Hindlimb muscle (tissue), 1 donor: ENCODE measurements at regions not wholly inside any gene's neighbourhood (a gene's known extent, or its start where the extent isn't known, plus 50 kb on each side); places are given as distances from the start of the nearest gene placed in this dataset.
A peak's percentile ranks its signal among the peaks of the same experiment; 100 is the strongest.

Experiments used
- DNase-seq: peaks from one replicate; pipeline ENCODE4 v3.0.0-alpha.2; 2013

- no peak for DNase-seq
These were observed 236.7 kb downstream of the PAX1 start for GRCh38 chr20:21941941-21942805.

GRCh38 chr20:21936720-21937380 lies 231.4 kb downstream of the PAX1 start:
- no peak for DNase-seq

GRCh38 chr20:21936261-21936660 lies 230.8 kb downstream of the PAX1 start:
- no peak for DNase-seq

GRCh38 chr20:21933526-21933925 lies 228.1 kb downstream of the PAX1 start:
- no peak for DNase-seq

GRCh38 chr20:21921251-21921650 lies 215.8 kb downstream of the PAX1 start:
- DNase-seq = no peak

- no peak for DNase-seq
These were observed 214.7 kb downstream of the PAX1 start for GRCh38 chr20:21920211-21920610.

- no peak for DNase-seq
These were observed 212.9 kb downstream of the PAX1 start for GRCh38 chr20:21918398-21918797.

GRCh38 chr20:21902391-21902790 lies 196.9 kb downstream of the PAX1 start:
- no peak for DNase-seq

- peak; percentile 34 for DNase-seq
These were observed 196.2 kb downstream of the PAX1 start for GRCh38 chr20:21901470-21902275.

GRCh38 chr20:21900431-21900830 lies 195.0 kb downstream of the PAX1 start:
- no peak for DNase-seq

GRCh38 chr20:21874921-21875320 lies 169.5 kb downstream of the PAX1 start:
- DNase-seq = no peak

- peak; percentile 53 for DNase-seq
These were observed 168.7 kb downstream of the PAX1 start for GRCh38 chr20:21874127-21874526.

- no peak for DNase-seq
These were observed 167.8 kb downstream of the PAX1 start for GRCh38 chr20:21873291-21873690.

- DNase-seq = no peak
These were observed 162.3 kb downstream of the PAX1 start for GRCh38 chr20:21867811-21868210.

GRCh38 chr20:21867353-21867752 lies 161.9 kb downstream of the PAX1 start:
- no peak for DNase-seq

GRCh38 chr20:21862956-21863355 lies 157.5 kb downstream of the PAX1 start:
- peak; percentile 21 for DNase-seq

- DNase-seq = peak; percentile 34
These were observed 156.9 kb downstream of the PAX1 start for GRCh38 chr20:21862259-21862946.

- DNase-seq = no peak
These were observed 135.5 kb downstream of the PAX1 start for GRCh38 chr20:21840991-21841390.

- no peak for DNase-seq
These were observed 134.5 kb downstream of the PAX1 start for GRCh38 chr20:21839982-21840381.

- peak; percentile 29 for DNase-seq
These were observed 130.9 kb downstream of the PAX1 start for GRCh38 chr20:21836346-21836745.

GRCh38 chr20:21835042-21835441 lies 129.6 kb downstream of the PAX1 start:
- DNase-seq = no peak
